Liver (tissue), 2 donors: ENCODE measurements at regions not wholly inside any gene's neighbourhood (a gene's known extent, or its start where the extent isn't known, plus 50 kb on each side); places are given as distances from the start of the nearest gene placed in this dataset.
"Not testable (repeated sequence)": the region's sequence is repeated elsewhere in the genome, so short reads cannot be mapped to it uniquely, and the experiment has no call there.

ENCODE experiments used
- CTCF ChIP-seq: fragments of 150-350 bp; IDR thresholded peaks from 2 replicates; pipeline ENCODE4 v1.5.1; 2017; ENCODE audit warnings: improper control_type of control experiment, low read depth, low read length; ENCODE audit not compliant: missing input control
- ZBTB33 ChIP-seq: IDR thresholded peaks from 2 replicates; pipeline ENCODE4 v1.6.1; 2016; ENCODE audit warnings: antibody characterized with exemption
- donor health status: healthy.

DNA sequence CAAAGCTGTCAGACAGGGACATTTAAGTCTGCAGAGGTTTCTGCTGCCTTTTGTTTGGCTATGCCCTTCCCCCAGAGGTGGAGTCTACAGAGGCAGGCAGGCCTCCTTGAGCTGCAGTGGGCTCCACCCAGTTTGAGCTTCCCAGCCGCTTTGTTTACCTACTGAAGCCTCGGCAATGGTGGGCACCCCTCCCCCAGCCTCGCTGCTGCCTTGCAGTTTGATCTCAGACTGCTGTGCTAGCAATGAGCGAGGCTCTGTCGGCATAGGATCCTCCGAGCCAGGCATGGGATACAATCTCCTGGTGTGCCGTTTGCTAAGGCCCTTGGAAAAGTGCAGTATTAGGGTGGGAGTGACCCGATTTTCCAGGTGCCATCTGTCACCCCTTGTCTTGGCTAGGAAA lies 149.4 kb upstream of the PGRMC2 start:
- not testable (repeated sequence) for TF ChIP-seq CTCF, ZBTB33
